HG02943 (cell line): ENCODE measurements at regions not wholly inside any gene's neighbourhood (a gene's known extent, or its start where the extent isn't known, plus 50 kb on each side); places are given as distances from the start of the nearest gene placed in this dataset.

Experiments used
- ATAC-seq: cut with Tn5 transposase; IDR thresholded peaks from one replicate; pipeline ENCODE4 v1.9.1; 2021; ENCODE audit warnings: mild to moderate bottlenecking, low read depth, moderate library complexity; ENCODE audit not compliant: unreplicated experiment

DNA sequence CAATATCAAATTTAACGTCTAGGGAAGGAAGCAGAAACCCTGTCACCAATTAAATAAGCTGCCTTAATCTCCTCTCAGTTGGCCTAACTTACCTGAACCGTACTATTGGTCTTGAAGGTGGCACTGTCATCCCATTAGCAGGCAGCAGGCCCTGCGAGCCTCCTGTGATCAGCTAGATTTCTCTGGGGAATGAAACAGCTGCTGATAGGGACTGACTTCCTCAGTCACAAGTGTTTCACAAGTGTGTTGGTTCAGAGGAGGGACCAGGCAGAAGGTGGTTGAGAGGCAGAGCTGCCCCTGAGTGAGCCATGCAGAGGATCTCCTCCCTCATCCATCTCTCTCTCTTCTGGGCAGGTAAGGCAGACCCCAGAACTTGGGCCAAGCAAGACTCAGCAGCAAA, 166.8 kb downstream of the DAD1 start:
- ATAC-seq: no peak

DNA sequence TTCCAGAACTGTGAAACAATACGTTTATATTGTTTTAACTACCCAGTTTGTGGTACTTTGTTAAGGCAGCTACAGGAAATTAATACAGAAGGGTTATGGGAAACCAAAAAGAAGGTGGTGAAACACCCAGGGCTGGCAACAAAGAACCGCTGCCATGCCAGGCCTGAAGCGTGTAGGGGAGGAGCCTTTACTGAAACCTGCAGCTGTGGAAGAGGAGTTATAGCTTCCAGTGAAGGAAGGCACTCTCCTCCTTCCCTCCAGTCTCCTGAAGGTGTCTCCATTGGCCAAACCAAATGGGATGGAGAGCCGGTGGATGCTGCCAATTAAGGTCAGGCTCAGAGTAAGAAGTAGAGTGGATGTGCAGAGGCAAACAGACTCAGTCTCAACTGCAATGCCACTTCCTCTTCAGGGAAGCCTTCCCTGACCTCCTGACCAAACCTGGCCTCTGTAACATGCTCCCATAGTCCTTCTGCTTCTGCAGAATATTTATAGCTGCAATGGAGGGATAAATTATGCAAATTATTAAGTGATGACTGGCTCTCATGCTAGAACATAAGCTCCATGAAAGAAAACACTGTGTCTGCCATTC, 168.3 kb downstream of the DAD1 start:
- ATAC-seq: no peak

DNA sequence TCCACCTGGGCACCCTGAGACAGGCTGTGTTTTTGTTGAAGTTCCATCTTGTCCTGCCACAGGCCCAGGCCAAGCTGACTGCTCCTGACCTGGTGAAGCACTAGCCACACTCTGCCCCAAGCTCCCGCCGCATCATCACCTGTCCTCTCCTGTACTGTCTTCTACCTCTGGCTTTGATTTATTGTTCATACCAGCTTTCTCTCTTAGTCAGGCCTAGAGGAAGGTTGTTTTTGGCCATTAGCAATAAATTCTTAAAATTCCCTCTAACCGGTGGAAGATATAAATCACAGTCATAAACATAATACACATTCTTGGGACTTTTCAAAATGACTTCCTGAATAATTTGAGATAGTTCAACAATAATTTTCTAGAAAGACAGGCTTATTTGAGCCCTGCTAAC, 169.4 kb downstream of the DAD1 start:
- no peak for ATAC-seq

DNA sequence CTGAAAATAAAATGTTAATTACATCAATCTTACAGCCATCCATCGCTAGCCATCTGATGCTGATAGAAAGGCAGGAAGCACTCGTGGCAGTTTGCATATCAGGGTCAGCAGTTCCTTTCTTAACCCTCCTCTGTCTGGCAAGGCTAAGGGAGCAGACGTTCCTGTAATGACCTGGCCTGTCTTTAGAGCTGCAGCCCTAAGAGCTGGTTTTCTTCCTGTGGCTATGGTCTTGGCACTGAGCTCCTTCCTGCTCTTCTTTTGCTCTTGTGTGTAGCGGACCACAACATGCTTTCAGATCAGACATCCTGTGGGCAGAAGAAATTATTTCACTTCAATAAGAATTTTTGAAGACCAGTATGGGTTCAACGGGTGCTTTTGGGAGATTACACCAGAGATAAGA, 170.4 kb downstream of the DAD1 start:
- ATAC-seq: no peak

DNA sequence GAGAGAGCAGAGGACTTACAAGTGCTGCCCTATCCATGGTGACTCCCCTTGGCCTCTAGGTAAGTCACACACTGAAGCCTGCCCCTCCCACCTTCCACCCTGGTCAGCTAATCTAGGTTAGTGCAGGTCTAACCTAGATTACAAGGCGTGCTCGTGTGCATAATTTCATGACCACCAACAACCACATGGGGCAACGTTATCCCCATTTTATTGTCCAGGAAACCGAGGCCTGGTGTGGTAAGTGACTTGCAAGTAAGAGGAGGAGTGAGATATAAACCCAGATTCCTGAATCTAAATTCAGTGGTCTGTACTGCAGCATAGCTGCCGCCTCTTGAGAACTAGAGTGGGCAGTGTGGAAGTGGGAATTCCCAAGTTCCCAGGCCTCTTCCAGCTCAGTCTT, 171.1 kb downstream of the DAD1 start:
- ATAC-seq: no peak

DNA sequence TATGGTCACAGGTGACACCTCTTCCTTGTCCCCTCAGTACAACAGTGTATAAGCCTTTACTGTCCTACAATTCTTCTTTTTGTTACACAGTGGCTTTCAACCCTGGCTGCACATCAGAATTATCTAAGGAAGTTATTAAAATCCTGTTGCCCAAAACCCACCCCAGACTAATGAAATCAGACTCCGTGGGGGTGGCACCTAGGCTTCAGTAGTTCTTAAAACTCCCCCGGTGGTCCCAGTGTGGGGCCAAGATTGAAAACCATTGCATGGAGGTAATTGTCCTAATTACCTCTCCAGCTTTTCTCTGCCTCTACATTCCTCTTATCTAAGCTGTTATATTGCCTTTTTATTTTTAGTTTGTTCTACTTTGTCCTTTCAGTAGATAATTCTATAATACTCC, 172.8 kb downstream of the DAD1 start:
- no peak for ATAC-seq

DNA sequence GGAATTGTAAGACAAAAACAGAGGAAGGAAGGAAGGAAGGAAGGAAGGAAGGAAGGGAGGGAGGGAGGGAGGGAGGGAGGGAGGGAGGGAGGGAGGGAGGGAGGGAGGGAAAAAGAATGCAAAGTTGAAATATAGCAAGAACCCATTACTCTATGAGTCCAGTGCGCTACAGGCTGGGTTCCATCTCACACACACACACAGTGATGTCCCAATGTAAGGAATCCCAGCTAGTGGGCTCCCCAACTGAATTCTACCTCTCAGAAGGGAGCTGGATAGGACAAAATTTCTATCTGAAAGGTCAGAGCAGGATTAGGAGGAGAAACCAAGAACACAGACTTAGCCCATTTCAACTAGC, 173.4 kb downstream of the DAD1 start:
- no peak for ATAC-seq

DNA sequence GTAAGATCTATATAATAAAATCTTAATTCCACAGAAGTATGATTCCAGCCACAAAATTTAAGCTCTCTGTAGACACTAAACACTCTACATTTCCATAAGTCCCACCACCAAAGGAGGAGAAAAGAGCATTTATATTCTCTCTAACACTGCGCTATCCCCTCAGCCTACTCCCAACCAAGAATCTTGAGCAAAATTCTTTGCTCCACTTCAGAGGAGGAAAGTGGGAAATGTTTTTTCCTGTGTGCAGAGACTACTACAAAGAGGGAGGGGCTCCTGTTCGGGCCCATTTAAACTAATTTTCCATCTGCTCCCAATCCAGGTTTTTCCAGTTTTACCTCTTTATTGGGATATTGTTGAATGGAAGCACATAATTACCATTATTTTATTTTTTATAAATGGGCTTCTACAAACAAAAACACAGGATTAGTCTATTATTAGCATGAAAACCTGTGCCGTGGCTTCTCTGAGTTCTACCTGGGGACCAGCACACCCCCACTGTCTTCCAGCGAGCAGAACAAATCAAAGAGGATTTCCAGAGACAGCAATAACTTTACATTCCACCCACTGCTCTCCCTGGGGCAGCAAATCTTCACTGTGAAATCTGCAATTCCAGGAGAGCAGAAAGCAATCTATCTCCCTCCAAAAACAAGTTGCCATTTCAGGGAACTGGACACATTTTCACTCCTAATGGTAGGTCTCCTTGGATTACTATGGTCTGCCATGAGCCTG, 174.0 kb downstream of the DAD1 start:
- ATAC-seq: no peak

DNA sequence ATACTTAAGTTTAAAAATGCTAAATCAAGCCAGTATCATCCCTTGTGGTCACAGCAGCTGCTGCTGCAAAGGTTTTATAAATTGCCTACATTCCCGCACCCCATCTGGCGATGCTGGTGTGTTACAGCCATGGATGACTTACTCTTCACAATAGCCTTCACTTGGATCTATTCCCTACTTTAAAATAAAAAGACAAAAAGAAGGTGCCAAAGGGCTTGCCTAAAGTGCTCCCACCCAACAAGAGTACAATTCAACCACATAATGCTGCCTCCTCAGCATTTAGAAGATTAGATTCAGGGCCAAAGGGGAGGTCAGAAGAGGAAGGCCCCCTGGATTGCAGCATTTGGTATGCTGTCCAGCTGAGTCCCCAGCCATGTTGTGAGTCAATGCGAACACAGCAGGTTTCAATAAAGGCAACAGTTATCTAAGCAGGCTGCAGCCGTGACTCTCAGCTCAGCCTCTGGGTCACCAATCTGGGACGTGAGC, 176.1 kb downstream of the DAD1 start:
- ATAC-seq: no peak

DNA sequence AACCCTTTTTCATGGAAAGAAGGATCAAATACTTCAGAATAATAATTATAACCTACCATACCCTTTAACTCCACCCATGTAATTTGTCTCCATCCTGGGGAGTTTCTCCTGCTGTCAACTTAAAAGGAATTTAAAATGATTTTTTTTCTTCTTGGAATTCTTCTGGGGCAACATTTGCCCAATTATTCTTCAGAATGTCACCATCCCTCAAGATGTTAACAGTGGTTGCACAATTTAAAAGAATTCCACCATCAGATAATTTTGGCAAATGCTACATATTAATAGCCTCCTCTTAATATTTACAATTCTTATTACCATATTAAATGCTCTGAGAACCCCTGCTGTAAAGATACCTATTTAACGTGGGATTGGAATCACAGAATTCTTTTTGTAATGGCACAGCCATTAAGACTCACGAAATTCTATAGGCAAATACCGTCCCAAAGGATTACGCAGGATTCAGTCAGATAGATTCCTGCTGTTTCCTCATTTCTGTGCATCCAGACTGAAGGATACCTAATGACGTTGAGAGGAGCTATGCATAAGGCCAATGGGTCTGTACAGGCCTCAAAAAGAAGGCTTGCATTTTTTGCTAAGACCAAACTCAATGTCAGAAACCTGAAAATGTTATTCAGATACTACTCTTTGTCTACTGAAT, 177.5 kb downstream of the DAD1 start:
- no peak for ATAC-seq

DNA sequence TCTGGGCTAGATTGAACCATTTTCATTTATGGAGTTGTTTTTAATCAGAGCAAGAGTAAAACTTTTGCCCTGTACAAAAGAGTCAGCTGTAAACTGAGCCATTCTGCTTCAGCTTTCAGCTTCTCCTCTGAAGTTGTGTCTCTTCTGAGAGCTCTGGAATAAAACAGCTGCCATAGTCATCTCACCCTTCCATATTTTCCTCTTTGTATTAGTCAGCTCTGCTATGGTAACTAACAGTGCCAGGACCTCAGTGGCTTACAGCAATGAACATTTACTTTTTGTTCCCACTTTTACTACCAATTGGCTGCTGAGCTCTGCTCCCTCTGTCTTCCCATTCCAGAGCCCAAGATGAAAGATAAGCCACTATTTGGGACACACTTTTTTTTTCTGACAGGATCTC, 178.5 kb downstream of the DAD1 start:
- no peak for ATAC-seq

DNA sequence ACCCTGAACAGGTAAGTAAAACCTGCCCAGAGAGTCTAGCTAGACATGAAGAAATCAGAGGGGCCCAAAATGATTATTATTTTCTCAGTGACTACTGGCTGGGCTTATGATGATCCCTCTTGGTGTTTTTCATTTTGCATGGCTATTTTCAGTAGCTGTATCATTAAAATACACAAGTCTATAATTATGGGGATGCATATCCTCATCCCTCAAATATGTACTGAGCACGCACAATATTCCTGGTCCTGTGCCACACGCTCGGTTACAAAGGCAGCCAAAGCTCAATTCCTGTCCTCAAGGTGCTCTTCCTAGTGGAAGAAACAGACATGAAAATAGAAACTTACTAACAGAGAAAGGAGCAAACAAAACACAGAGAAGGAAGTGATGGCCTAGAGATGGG, 180.0 kb downstream of the DAD1 start:
- ATAC-seq: no peak

DNA sequence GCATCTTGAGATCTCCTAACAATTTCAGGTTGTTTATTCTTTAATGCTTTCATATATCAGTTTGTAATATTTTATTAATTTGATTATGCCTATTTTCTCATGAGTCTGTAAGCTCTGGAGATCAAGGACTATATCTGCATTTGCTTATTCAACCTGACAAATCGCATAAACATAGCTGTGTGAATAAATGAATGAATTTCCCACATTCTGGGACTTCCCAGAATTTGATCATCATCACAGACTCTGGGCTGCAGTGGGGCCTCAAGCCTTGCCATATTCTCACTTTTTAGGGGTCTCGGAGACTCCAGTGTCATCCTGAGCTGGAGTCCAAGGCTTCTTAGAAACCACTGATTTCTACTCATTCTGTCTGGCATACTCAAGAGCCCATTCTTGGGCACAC, 180.5 kb downstream of the DAD1 start:
- ATAC-seq: no peak

DNA sequence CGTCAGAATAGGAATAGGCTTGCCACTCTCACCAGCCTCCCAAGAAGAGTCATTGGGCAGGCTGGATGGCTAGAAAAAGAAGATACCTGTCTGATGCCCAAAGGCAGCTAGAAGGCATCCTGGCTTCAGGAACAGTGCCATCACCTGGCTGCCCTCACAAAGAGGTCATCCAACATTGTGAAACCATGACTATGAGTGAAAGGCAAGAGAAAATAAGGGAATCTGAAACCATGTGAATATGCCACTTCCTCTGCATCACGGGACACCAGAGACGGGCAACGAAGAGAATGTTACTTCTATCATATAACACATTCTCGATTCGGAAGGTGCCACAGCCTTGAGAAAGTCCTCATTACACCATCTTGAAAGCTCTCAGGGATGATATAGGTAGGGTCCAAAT, 182.0 kb downstream of the DAD1 start:
- ATAC-seq: no peak

DNA sequence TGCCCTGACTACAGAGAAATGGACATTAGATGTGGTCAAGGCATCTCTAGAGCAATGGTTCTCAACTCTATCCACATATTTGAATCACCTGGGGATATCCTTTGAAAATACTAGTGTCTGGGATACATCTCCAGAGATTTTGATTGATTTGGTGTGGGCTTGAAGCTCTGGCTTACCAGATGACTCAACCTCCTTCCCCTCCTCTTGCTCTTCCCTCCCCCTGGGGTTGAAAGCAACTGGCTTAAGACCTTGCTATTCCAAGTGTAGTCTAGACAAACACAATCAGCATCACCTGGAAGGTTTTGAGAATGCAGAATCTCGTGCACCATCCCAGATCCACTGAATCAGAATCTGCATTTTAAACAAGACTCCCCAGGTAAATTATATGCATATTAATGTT, 183.8 kb downstream of the DAD1 start:
- no peak for ATAC-seq

DNA sequence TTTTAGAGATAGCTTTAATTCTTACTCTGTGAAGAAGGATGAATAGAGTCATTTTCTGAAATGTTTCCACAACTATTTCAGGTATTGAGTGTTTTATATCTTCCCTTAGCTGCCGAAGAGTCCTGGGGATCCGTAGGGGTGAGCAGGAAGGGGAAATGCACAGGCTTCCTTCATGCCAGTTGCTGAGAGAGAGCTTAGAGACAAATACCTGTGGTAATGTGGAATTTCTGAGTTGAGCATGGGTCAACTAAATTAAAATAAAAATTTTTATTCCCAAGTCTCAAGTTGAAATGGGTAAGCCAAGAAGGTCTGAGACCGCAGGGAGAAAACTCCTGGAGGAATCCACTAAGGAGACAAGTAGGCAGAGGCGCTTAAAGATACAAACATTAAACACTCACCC, 185.7 kb downstream of the DAD1 start:
- ATAC-seq: no peak

DNA sequence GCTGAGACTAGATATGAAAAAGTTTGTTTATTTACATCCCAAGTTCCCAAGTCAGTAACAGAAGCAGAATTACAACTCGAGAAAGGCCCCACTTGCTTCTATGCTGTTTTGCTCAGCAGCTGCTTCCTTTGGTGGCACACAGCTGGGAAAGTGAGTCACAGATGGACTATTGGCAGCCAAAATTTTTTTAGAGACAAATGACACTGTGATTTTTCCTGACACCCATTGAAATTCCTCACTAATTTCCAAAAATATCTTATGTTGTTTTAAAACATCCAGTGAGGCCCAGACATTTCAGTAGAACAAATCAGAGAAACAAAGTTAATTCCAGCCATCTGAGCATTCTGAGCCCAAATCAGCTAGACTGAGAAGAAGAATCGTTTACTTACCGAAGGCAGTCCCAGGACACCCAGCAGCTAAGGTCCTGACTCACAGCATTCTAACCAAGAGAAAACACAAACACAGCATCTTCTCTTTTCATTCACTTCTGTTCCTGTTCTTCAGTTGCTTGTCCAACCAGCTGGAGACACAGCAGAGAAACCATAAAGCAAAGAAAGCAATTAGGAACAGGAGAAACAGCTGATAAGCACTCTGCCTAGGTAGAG, 188.3 kb downstream of the DAD1 start:
- ATAC-seq: no peak

DNA sequence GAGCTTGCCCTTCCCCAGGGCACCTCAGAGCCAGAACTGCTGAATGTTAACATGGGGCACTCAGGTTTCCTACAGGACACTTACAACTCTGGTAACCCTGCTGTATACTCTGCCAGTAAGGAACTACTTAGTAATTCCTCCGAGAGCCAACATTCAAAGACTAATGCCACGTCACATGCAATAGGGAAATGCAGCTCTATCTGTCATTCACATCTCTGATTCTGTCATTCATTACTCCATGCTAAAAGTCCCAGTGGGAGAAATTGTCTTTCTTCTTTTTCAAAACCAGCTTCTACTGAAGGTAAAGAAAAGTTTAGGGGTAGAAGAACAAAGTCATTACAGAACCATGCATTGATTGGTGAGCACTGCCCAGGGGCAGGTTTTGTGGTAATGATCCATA, 189.2 kb downstream of the DAD1 start:
- no peak for ATAC-seq

DNA sequence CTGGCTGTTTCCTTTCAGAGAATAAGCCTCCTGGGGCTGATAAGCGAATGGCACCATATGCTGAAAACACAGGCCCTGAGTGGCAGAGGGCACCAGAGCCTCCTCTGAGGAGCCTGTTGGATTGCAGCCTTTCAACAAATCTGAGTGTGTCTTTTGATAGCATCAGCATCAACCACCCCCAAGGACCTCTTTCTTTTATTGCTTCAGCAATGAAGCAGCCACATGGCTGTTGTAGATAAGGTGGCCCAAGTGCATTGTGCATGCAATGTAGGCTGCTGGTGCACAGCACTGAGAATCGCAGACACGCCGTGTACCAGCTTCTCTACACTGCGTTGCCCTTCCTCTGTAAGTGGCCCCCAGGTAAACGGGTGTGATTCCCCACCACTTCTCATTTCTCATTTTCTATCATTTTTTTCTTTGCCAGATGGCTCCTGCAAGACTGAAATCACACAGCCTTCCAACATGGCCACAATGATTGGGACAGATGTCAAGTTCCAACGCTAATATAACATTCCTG, 191.7 kb downstream of the DAD1 start:
- no peak for ATAC-seq

DNA sequence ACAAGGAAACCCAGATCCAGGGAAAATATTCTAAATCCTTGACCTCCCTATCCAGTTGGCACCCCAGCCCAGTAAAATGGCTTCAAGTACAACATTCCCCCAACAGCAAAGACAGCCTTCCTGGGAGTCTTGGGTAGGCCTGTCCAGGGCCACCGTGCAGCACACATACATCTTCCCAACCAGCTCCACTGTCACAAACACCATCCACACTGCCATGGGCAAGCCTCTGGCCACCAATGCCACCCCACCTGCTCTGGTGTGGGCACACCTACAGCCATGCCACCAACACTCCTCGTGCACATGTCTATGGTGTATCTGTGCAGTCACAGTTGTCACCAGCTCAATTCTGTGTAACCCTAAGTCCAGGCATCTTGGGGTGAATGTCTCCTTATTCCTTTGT, 193.2 kb downstream of the DAD1 start:
- no peak for ATAC-seq

DNA sequence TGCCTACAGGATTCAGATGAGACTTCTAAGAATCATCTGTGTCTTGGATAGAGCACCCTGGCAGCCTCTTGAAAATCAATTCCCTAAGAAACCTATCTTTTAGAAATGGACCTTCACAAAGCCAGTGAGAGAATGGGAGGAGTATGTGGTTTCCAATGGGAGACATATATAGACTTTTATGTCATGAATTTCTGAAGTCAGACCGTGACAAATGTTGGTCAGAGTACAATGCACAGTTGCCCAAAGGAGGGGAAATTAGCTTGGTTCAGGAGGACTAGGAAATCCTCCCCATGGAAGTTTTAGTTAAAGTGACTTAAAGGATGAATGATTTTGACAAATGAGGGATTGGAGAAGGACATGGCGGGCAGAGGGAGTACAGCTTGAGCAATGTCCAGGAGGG, 194.4 kb downstream of the DAD1 start:
- no peak for ATAC-seq
